GM18861 (cell line): ENCODE measurements at regions not wholly inside any gene's neighbourhood (a gene's known extent, or its start where the extent isn't known, plus 50 kb on each side); places are given as distances from the start of the nearest gene placed in this dataset.

Experiments used
- ATAC-seq: cut with Tn5 transposase; IDR thresholded peaks from one replicate; pipeline ENCODE4 v1.9.1; 2021; ENCODE audit not compliant: unreplicated experiment

GRCh38 chr1:219773775-219774174 lies 154.6 kb downstream of the SLC30A10 start:
- ATAC-seq: peak; percentile 100

DNA sequence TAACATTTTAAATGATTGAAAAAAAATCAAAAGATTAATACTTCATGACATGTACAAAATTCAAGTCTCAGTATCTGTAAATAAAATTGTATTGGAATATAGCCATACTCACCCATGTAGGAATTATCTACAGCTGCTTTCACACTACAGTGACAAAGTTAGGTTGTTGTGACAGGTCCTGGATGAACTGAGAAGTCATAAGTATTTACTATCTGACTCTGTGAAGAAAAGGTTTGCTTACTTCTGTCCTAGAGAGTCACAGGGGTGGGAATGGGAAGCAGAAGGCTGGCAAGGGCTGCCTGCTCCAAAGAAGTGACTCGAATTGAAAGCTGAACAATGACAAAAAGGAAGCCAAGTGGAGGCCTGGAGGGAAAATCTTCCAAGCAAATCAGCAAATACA lies 155.2 kb downstream of the SLC30A10 start:
- ATAC-seq: no peak

- no peak for ATAC-seq
Observed at GRCh38 chr1:219772265-219773036, 155.9 kb downstream of the SLC30A10 start.

DNA sequence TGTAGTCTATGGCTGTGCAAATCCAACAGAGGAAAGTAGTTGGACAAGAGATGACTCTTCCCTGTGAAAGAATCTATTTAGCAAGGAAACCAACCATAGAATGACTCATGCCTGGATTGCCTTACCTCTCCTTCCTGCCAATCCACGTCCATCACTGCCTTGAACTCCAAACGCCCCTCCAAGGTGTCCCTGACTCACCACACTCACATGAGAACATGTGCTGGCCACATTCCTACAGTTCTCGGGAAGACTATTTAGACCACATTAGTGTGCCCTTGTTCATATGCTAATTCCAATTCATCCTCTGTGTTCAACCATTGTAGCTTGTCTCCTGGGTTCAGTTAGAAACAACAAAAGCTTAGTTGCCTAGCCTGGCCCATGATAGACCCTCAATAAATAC lies 157.3 kb downstream of the SLC30A10 start:
- ATAC-seq: no peak

DNA sequence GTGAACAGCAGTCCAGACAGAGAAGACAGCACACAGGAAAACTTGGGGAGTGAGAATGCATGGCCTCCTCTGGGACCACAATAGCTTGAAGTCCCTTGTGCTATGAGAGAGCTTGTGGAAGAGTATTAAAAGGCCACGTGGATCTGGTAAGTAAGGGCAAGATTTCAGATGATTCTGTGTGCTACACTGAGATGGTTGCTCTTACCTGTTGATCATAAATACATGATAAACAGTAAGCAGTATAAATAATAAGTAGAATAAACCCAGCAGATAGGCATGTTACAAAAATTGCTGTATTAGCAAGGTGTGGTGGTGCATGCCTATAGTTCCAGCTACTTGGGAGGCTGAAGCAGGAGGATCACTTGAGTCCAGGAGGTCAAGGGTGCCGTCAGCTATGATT lies 150.4 kb upstream of the ZC3H11B start:
- ATAC-seq: no peak

DNA sequence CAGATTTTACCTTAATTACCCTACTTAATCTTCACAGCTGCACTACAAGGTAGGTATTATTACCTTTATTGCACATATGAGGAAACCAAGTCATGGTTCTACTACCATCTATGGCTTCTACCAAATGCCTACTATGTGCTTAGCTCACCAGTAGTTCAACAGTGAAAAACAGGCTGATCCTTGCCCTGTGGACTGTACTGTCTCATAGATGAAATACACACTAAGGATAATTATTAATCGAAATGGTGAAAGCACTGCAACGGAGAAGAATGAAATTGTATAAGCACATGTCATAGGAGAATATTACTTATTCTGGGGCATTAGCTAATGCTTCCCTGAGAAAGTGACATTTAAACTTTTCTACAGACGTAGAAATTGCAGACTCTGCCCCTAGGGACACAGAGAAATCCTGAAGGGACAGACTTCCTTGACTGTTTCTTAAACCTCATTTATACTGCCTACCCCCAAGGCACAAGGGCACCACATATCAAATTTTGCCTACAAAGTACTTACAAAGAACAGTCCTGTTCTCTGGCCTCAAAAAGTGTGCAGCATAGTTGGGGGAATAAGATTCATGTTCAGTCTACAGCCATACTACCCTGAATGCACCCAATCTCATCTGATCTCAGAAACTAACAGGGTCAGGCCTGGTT lies 148.4 kb upstream of the ZC3H11B start:
- no peak for ATAC-seq

GRCh38 chr1:219759095-219759494 lies 146.2 kb upstream of the ZC3H11B start:
- no peak for ATAC-seq

DNA sequence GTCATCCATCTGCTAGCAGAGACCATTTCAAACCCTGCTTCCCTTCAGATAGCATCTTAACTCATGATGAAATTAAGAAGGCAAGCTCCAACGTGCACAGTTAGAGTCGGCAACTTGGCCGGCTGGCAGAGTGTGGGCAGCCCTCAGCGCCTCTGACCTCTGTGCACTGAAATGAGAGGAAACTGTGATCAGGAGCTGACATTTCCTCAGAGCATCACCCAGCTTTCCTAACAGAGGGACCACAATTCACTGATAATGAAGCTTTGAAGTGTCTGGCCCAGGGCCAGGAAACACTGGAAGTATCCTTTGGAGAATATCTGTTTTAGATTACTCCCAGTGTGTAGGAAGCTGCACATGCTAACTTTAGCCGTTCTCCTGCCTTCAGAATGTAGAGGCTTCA lies 145.0 kb upstream of the ZC3H11B start:
- no peak for ATAC-seq

DNA sequence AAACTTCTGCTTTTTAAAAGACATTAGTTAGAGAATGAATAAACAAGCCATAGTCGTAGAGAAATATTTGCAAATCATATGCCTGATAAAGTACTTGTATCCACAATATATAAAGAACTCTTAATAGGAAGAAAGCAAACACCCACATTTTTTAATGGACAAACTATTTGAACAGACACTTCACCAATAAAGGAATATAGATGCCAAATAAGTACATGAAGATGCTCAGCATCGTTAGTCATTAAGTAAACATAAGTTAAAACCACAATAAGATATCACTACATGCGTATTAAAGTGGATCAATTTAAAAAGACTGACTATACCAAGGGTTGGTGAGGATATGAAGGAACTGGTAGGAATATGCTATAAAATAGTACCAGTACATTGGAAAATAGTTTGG lies 142.3 kb upstream of the ZC3H11B start:
- no peak for ATAC-seq

GRCh38 chr1:219754767-219755166 lies 141.9 kb upstream of the ZC3H11B start:
- ATAC-seq: no peak

DNA sequence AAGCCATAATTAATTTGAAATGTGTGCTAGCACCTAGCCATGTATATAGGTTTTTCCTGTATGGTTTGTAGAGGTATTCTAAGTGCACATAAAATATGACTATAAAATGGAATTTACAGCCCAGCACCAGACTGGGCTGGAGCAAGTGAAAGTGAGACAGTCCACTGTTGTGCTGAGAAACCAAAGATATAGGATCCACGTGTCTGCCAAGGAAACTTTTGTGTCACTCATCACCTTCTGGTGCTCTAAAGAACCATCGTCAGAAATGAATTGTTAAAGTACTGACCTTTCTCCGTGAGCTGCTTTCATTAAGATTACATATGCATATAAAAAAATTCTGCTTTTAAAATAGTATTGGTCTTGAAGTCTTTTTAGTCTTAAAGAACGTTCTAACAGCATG lies 141.0 kb upstream of the ZC3H11B start:
- ATAC-seq: no peak

DNA sequence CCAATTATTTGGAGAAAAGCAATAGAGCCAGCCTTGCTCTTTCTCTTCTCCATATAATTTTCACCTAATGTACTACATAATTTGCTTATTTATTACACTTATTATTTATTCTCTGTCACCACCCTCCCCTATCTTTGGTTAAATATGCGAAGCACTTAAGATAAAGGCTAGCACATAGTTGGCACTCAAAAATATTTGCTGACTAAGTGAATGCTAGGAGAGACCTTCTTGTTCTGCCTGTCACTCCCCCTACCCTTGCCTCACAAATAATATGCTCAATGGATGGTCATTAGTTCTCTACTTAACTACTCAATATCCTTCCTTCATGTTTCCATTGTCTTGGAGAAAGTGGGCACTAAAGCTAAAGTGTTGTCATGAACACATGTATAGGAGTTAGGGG lies 139.7 kb upstream of the ZC3H11B start:
- no peak for ATAC-seq

- no peak for ATAC-seq
Observed at GRCh38 chr1:219751870-219752507, 139.1 kb upstream of the ZC3H11B start.

- ATAC-seq: no peak
Observed at GRCh38 chr1:219749370-219749769, 136.5 kb upstream of the ZC3H11B start.

- no peak for ATAC-seq
Observed at GRCh38 chr1:219746141-219746540, 133.2 kb upstream of the ZC3H11B start.

DNA sequence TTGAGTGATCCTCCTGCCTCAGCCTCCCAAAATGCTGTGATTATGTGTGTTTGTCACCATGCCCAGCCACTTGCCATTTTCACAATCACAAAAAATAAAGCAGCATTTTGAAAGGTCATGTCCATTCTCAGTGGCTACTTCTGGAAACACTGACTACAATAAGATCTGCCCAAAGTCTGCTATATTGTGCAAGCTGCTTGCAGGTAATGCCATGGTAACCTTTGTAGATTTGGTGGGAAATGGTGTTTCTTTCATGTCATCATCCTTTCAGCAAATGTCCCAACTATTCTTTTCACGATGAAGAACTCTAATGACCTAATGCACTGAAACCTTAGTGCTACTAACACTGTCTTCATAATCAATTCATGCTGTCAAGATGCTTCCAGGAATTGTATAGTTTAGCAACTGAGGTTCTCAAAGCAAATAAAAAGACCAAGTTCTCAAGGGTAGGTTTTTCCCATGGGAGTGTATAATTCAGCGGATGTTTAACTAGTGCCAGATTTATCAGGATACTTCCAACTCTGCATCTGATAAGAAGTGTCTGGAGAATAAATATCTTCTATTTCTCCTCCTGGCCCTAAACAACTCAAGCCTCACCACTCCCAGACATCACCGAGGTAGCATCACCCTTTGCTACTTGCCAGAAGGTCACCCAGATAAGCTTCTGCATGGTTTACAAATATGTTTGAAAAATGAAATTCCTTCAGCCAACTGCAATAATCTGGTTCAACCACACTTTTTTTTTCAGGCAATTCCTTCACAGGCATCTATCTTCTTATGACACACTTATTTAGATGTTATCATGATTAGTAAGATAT lies 132.0 kb upstream of the ZC3H11B start:
- ATAC-seq: no peak

GRCh38 chr1:219741011-219741970 lies 128.4 kb upstream of the ZC3H11B start:
- ATAC-seq: no peak

GRCh38 chr1:219733511-219734174 lies 120.7 kb upstream of the ZC3H11B start:
- ATAC-seq: no peak

DNA sequence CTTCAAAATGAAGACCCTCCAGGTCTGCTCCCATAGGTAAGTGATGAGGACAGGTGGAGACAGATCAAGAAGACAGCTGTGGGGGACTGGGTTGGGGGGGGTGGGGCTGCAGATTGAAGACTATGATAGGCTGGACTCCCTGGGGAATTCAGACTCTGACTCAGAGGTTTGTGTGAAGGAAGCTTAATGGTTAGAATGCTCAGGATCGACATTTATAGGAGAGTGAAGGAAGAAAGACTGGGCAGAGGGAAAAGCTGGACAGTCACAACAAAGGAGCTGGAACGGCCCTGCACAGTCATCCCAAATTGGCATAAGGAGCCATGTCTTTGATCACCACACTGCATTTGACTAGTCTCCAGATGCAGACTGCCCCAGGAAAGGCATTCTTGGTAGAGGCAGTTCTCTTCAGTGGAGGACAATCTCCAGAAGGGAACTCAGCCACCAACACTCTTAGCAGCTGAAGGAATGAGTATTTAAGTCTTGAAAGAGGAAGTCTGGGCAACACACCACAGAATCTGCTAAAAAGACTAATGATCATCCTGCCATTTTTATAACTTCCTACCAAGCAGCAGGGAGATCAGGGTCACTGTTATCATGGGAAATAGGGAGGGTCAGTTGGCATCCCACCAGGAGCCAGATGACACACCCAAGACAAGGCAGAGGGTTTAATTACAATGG lies 120.0 kb upstream of the ZC3H11B start:
- ATAC-seq: no peak
